Nephron (organoid): ENCODE measurements at regions not wholly inside any gene's neighbourhood (a gene's known extent, or its start where the extent isn't known, plus 50 kb on each side); places are given as distances from the start of the nearest gene placed in this dataset.

Experiments used
- H3K27ac Mint-ChIP-seq, 3 experiments: 2 replicates each; pipeline ENCODE4 v1.8.0; 2020; ENCODE audit warnings: mixed read lengths in 3 of 3, mild to moderate bottlenecking in 2 of 3, moderate library complexity in 1 of 3
- H3K27me3 Mint-ChIP-seq: 2 replicates; pipeline ENCODE4 v1.8.0; 2021; ENCODE audit warnings: low read depth, mild to moderate bottlenecking, moderate library complexity, mixed read lengths
- H3K36me3 Mint-ChIP-seq: 2 replicates; pipeline ENCODE4 v1.8.0; 2020; ENCODE audit warnings: low read depth, mixed read lengths
- H3K4me1 Mint-ChIP-seq: 2 replicates; pipeline ENCODE4 v1.8.0; 2020; ENCODE audit warnings: mixed read lengths
- H3K4me3 Mint-ChIP-seq, 3 experiments: 2 replicates each; pipeline ENCODE4 v1.8.0; 2020; ENCODE audit warnings: mild to moderate bottlenecking in 3 of 3, mixed read lengths in 3 of 3, moderate library complexity in 2 of 3
- H3K9me3 Mint-ChIP-seq: 2 replicates; pipeline ENCODE4 v1.8.0; 2020; ENCODE audit warnings: mixed read lengths
- TF ChIP-seq, protein P1 (sequence below), 3 experiments: fragments of 200-600 bp; sonication (generic); IDR thresholded peaks; one replicate each; pipeline ENCODE4 v1.5.0; 2021; ENCODE audit warnings: antibody characterized with exemption in 3 of 3; ENCODE audit not compliant: unreplicated experiment in 3 of 3

DNA sequence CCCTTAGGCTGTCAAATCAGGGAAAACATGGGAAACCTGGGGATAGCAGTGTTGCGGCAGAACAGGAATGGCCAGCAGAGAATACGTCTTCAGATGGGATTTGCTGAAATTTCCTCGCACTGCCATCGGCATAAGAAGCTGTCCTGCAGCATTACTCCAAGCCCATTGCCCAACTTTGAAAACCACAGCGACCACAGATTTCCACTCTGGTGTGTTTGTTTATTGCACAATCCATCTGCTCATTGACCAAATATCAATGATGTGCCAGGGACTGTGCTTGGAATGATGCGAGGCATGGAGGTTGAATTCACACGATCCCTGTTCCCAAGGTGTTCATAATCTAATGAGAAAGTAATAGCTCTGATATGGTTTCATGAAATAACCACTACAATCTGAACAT, 383.3 kb upstream of the MYT1L start:
- Mint-ChIP-seq H3K4me1 (no peaks in the 10 kb centered on the region), H3K27ac (no peak overlapping the region), H3K9me3 (no peaks in the 10 kb centered on the region), H3K27me3 (peaks cover 41% of the 10 kb centered on the region), H3K4me3 (no peak overlapping the region), H3K36me3 (no peaks in the 10 kb centered on the region)
- TF ChIP-seq, protein P1, sequence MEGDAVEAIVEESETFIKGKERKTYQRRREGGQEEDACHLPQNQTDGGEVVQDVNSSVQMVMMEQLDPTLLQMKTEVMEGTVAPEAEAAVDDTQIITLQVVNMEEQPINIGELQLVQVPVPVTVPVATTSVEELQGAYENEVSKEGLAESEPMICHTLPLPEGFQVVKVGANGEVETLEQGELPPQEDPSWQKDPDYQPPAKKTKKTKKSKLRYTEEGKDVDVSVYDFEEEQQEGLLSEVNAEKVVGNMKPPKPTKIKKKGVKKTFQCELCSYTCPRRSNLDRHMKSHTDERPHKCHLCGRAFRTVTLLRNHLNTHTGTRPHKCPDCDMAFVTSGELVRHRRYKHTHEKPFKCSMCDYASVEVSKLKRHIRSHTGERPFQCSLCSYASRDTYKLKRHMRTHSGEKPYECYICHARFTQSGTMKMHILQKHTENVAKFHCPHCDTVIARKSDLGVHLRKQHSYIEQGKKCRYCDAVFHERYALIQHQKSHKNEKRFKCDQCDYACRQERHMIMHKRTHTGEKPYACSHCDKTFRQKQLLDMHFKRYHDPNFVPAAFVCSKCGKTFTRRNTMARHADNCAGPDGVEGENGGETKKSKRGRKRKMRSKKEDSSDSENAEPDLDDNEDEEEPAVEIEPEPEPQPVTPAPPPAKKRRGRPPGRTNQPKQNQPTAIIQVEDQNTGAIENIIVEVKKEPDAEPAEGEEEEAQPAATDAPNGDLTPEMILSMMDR (IDR thresholded peaks at IDR 0.05; ENCODE audit: unreplicated experiment in 3 of 3) = no peak

DNA sequence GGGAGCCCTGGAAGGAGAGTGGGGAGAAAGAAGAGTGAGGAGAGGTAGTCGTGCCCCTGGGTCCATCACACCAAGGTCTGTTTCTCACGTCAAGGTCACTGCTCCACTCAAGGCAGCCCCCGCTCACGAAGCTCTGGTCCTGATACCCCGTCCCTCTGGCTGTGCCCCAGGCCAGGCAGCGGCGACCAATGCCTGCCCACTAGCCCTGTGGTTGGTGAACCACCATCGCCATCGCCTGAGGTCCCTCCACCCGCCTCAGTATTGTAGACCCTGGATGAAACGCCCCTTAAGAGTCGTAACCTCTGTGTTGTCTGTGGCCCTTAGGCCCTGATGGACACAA, 378.3 kb upstream of the MYT1L start:
- Mint-ChIP-seq H3K4me1 (peaks cover 6% of the 10 kb centered on the region), H3K36me3 (no peaks in the 10 kb centered on the region)

DNA sequence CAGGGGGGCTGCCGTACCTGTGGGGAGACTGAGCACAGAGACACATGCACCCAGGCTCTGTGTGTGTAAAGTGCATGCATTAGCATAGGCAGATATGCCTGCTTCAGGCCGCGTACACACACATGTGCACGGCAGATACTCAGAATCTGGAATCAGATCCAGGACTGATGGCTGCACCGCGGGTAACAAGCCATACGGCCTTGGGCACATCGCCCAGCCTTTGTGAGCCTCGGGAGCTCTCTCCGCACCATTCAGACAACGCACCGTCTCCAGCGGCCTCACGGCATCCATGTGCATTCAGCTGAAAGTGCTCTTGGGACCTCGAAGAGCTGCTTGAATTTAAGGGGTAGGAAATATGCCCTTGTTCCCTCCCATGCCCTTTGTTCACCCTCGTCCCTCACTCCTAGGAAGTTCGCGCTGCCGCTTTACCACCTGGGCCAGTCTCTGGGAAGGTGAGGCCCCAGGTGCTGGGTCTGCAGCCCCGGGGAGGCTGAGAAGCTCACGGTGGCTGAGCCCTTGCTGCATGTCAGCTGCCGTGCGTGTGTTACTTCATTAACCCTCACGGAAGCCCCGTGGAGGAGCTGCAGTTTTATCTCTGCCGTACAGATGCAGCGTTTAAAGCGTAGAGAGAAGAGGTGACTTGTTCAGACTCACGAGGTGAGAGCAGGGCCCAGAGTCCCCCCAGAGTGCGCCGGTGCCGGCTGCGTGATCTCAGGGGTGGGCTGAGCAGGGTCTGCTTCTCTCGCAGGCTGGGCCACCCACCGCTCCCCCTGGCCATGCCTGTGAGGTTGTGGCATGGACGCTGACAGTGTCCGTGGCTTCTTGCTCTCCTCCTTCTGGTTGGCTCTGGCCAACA, 377.7 kb upstream of the MYT1L start:
- H3K4me1 Mint-ChIP-seq = peaks cover 6% of the 10 kb centered on the region
- no peaks in the 10 kb centered on the region for H3K9me3 Mint-ChIP-seq
- no peaks in the 10 kb centered on the region for H3K36me3 Mint-ChIP-seq
- no peak overlapping the region for H3K27ac Mint-ChIP-seq
- peaks cover 18% of the 10 kb centered on the region for H3K27me3 Mint-ChIP-seq
- no peak overlapping the region for H3K4me3 Mint-ChIP-seq
- TF ChIP-seq, protein P1 (IDR thresholded peaks at IDR 0.05; ENCODE audit: unreplicated experiment in 3 of 3) = no peak

More for the DNA sequence above, 378.3 kb upstream of the MYT1L start:
- TF ChIP-seq, protein P1 (IDR thresholded peaks at IDR 0.05; ENCODE audit: unreplicated experiment in 3 of 3) = no peak
- no peak overlapping the region for H3K4me3 Mint-ChIP-seq
- H3K27ac Mint-ChIP-seq = no peak overlapping the region
- no peaks in the 10 kb centered on the region for H3K9me3 Mint-ChIP-seq
- H3K27me3 Mint-ChIP-seq = peaks cover 18% of the 10 kb centered on the region

DNA sequence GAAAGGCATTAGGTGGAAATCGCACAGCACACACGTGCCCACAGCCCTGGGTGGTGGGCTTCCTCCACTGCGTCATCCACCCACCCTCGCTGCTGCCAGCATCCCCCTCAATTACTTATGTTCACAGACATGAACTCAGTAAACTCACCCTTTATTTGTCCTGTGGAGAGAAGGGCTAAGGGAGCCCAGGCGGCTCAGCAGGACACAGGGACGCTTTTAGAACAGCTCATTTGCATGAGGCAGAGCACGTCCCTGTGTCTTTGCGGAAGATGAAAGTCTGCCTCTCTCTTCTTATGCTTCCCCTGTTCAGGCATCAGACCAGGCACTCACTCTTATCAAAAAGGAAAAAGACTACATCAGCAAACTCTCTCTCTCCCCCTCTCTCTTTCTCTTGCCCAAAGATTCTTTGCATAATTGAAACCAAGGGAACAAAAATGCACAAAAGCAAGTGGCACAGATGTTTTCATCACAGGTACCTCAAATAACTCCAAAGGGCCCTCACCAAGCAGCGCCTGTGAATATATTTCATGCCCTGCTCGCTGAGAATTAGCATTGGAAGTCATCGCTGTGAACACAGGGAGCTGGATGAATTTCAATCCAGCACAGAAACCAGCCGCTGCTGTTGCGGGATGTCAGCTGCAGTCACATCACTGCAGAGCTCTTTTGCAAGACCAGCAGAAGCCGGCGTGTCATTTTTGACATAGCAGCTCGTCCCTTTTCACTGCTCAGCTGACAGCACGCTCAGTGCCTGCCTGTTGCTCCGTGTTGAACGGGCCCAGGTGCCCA, 376.3 kb upstream of the MYT1L start:
- TF ChIP-seq, protein P1 (IDR thresholded peaks at IDR 0.05; ENCODE audit: unreplicated experiment in 3 of 3) = no peak
- H3K9me3 Mint-ChIP-seq = no peaks in the 10 kb centered on the region
- H3K4me3 Mint-ChIP-seq = no peak overlapping the region
- H3K27ac Mint-ChIP-seq = peak overlapping the region in 1 of 3 experiments; percentile 4
- H3K27me3 Mint-ChIP-seq = peaks cover 14% of the 10 kb centered on the region
- no peaks in the 10 kb centered on the region for H3K36me3 Mint-ChIP-seq
- peaks cover 6% of the 10 kb centered on the region for H3K4me1 Mint-ChIP-seq

DNA sequence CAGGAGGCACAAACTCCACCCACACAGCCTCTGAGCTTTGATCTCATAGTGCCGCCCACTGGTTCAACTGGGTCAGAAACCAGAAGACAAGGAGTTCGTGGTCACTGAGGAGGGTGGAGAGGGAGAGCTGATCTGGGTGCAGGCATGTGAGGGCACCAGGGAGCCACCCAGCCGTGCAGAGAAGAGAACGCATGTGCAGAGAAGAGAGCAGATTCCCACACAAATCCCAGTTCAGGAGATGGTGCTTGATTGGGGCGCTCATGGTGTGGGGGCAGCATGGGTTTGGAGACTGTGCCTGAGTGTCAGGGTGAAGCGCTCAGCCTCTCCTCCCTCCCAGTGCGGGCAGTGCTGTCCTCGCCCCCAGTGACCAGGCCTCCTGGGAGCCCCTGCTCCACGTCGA, 375.2 kb upstream of the MYT1L start:
- H3K4me1 Mint-ChIP-seq = peaks cover 6% of the 10 kb centered on the region
- H3K9me3 Mint-ChIP-seq = no peaks in the 10 kb centered on the region
- H3K27ac Mint-ChIP-seq = no peak overlapping the region
- H3K27me3 Mint-ChIP-seq = peaks cover 10% of the 10 kb centered on the region
- TF ChIP-seq, protein P1 (IDR thresholded peaks at IDR 0.05; ENCODE audit: unreplicated experiment in 3 of 3) = no peak
- H3K36me3 Mint-ChIP-seq = no peaks in the 10 kb centered on the region
- H3K4me3 Mint-ChIP-seq = no peak overlapping the region
